ENCODE measurements at regions not wholly inside any gene's neighbourhood (a gene's known extent, or its start where the extent isn't known, plus 50 kb on each side); places are given as distances from the start of the nearest gene placed in this dataset.

DNA sequence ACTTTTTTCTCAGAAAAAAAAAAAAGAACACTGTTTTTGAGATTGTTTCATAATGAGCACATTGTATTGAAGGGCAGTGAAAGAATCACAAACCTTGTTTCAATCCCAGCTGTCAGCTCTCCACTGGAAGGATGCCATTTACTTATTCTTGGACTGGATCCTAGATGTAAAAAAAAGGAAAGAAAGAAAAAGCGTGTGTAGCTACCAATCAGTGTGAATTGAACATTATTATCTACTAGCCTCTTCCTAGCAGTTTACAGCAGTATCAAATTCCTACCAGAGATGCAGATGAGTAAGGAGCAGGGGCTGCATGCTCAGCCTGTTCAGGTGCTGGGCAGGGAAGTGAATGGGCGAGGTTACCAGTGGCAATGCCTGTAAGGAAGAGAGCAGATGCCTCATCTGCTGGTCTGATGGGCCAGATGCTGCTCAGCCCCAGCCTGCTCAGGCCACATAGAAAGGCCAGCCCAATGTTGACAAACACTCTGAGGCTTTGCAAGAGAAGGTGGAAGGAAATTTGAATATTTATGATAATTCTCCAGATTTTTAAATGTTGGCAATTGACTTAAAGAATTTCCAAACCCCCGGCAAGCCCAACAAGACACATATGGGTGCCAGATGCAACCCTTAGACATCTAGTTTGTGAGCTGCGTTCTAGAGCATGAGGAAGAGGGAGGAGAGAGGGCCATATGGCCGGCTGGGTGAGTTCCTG, 189.5 kb downstream of the IBTK start:
- no peaks in the 10 kb centered on the region for H3K27me3 ChIP-seq
- H3K4me3 ChIP-seq, result no peak overlapping the region
- H3K36me3 ChIP-seq, result no peaks in the 10 kb centered on the region
- DNase-seq, result no peak
- peaks cover 0 to 16% (median 0%) of the 10 kb centered on the region in 3 donors for H3K4me1 ChIP-seq
- no peaks in the 10 kb centered on the region for H3K9me3 ChIP-seq
- 43 to 61% methylated on average over 5 of the region's 5 CpGs for WGBS, 2 donors
- intact Hi-C loops (cut with DNase I), result no loop called here
- H3K27ac ChIP-seq, result no peak overlapping the region
- TF ChIP-seq, protein P1, sequence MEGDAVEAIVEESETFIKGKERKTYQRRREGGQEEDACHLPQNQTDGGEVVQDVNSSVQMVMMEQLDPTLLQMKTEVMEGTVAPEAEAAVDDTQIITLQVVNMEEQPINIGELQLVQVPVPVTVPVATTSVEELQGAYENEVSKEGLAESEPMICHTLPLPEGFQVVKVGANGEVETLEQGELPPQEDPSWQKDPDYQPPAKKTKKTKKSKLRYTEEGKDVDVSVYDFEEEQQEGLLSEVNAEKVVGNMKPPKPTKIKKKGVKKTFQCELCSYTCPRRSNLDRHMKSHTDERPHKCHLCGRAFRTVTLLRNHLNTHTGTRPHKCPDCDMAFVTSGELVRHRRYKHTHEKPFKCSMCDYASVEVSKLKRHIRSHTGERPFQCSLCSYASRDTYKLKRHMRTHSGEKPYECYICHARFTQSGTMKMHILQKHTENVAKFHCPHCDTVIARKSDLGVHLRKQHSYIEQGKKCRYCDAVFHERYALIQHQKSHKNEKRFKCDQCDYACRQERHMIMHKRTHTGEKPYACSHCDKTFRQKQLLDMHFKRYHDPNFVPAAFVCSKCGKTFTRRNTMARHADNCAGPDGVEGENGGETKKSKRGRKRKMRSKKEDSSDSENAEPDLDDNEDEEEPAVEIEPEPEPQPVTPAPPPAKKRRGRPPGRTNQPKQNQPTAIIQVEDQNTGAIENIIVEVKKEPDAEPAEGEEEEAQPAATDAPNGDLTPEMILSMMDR (IDR thresholded peaks at IDR 0.05), result no peak
- no peak for TF ChIP-seq POLR2A (IDR thresholded peaks at IDR 0.05)

DNA sequence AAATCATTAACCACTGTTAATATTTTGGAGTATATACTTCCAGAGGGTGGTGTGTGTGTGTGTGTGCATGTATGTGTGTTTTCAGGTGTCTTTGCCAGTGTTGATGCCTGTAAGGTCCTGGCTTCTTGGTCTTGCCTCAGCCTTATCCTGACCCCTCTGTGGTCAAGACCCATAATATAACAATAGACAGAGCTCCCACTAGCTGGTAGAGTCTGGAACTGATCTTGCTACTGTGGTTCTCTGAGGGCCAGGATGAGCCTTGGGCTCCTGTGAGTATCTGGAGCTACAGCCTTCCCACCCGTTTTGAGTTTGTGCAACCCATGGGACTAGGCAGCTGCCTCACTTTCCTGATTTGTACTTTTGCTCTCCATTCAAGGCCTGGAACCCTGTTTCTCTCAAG, 191.0 kb downstream of the IBTK start:
- H3K9me3 ChIP-seq, result no peaks in the 10 kb centered on the region
- no peak overlapping the region for H3K27ac ChIP-seq
- H3K4me3 ChIP-seq, result no peak overlapping the region
- intact Hi-C loops (cut with DNase I), result no loop called here
- H3K4me1 ChIP-seq, result peaks cover 0 to 16% (median 0%) of the 10 kb centered on the region in 3 donors
- DNase-seq, result no peak
- H3K36me3 ChIP-seq, result no peaks in the 10 kb centered on the region
- WGBS, 2 donors, result 80 to 100% methylated on average over 1 of the region's 1 CpG
- TF ChIP-seq, protein P1 (IDR thresholded peaks at IDR 0.05), result no peak
- no peak for TF ChIP-seq POLR2A (IDR thresholded peaks at IDR 0.05)
- no peaks in the 10 kb centered on the region for H3K27me3 ChIP-seq

DNA sequence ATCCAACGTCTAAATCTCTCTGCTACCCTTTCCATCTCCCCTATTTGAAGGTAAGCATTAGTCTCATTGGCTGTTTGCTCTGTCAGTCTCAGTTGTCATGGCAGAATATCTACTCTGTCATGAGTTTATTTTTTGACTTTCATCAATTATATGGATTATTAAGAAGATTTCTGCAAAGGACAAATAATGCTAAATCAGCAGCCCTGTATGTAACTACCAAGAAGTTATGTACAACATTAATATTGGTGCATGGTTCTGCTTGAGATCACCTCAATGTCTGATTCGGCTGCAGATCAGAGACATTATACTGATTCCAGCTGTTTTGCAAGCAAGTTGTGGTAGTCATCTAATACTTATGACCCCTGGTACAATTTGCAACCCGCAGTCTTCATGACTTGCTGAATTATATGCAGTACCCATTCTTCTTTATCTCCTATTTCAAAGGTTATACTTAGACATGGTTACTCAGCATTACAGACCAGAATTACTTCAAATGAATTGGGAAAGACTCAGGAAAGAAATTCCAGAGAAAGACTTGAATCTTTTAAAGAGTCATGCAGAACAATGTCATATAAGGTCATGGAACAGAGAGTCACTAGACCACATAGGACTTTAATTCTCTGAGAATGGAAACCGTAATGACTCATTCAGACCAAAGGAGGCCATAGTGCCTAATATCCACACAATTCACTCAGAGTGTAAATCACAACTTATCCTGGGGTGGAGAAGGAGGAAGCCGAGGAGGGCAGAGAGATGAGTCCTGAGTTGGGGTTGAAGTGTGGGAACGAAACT, 201.4 kb downstream of the IBTK start:
- H3K27me3 ChIP-seq, result no peaks in the 10 kb centered on the region
- no peak for TF ChIP-seq POLR2A (IDR thresholded peaks at IDR 0.05)
- TF ChIP-seq, protein P1 (IDR thresholded peaks at IDR 0.05), result no peak
- WGBS, 2 donors, result 73 to 85% methylated on average over 6 of the region's 6 CpGs

DNA sequence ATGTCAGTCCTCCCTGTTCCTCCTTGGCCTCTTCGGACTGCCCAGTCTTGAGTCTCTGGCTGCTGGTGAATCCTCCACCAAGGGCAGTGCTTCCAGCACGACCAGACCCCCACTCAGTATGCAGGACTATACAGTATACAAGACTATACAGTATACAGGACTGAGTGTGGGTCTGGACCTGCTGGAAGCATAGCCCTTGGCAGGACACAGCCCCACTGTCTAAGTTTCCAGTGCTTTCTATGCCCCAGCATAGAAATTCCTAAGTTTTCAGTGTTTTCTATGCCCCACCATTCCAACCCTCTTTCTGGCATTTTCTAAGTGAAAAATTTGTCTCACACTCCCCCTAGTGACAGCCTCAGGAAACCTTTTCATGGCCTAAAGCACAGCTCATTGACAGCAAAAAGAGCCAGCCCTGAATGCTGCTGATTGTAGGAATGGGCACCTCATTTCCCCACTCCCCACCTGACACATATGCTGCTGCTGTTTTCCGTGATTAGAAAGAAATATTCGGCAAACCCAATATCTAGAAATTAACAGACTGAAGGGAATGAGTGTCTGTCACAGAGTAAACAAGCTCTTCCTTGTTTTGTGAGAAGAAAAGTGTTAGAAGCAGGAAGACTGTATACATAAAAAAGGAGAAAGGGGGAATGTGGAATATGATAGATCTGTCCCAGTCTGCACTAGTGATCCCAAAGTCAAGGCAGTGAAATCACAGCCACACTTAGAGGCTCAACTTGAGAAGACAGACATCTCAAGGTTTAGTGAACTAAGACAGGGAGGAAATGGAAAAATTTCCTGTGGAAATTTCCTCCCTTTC, 206.9 kb downstream of the IBTK start:
- Histone ChIP-seq H3K9me3 (no peaks in the 10 kb centered on the region), H3K4me1 (peaks cover 0 to 2% (median 0%) of the 10 kb centered on the region in 3 donors), H3K27me3 (no peaks in the 10 kb centered on the region), H3K4me3 (no peak overlapping the region), H3K27ac (no peak overlapping the region), H3K36me3 (no peaks in the 10 kb centered on the region)
- WGBS, 2 donors, result 38 to 41% methylated on average over 4 of the region's 4 CpGs
- no peak for TF ChIP-seq POLR2A (IDR thresholded peaks at IDR 0.05)
- TF ChIP-seq, protein P1 (IDR thresholded peaks at IDR 0.05), result peak in 5 of 6 experiments; percentile 43 to 70 (median 61)
- intact Hi-C loops (cut with DNase I), result no loop called here
- no peak for DNase-seq

More for the DNA sequence above, 201.4 kb downstream of the IBTK start:
- Histone ChIP-seq H3K36me3 (no peaks in the 10 kb centered on the region), H3K4me3 (no peak overlapping the region), H3K9me3 (no peaks in the 10 kb centered on the region), H3K27ac (no peak overlapping the region), H3K4me1 (no peaks in the 10 kb centered on the region)
- intact Hi-C loops (cut with DNase I), result no loop called here
- no peak for DNase-seq

Measured in esophagus squamous epithelium (tissue), 5 donors.